GM13977 (cell line): ENCODE measurements at regions not wholly inside any gene's neighbourhood (a gene's known extent, or its start where the extent isn't known, plus 50 kb on each side); places are given as distances from the start of the nearest gene placed in this dataset.

Source experiments
- DNase-seq: peaks from one replicate; pipeline ENCODE4 v3.0.0; 2012; ENCODE audit warnings: low spot score
- CTCF ChIP-seq: IDR thresholded peaks from 2 replicates; pipeline ENCODE4 v1.5.1; 2012; ENCODE audit warnings: mild to moderate bottlenecking, control low read depth; ENCODE audit not compliant: insufficient read depth; ENCODE audit errors: extremely low read depth, missing control alignments
- in situ Hi-C: fragments of 300-500 bp; cut with MboI; formaldehyde crosslinking; loops from one replicate; pipeline ENCODE4 v1.12.0; 2022; ENCODE audit warnings: low sequenced_read_pairs, low pct_unique_long_range_greater_than_20kb, mixed read lengths, inconsistent platforms; ENCODE audit not compliant: unreplicated experiment

DNA sequence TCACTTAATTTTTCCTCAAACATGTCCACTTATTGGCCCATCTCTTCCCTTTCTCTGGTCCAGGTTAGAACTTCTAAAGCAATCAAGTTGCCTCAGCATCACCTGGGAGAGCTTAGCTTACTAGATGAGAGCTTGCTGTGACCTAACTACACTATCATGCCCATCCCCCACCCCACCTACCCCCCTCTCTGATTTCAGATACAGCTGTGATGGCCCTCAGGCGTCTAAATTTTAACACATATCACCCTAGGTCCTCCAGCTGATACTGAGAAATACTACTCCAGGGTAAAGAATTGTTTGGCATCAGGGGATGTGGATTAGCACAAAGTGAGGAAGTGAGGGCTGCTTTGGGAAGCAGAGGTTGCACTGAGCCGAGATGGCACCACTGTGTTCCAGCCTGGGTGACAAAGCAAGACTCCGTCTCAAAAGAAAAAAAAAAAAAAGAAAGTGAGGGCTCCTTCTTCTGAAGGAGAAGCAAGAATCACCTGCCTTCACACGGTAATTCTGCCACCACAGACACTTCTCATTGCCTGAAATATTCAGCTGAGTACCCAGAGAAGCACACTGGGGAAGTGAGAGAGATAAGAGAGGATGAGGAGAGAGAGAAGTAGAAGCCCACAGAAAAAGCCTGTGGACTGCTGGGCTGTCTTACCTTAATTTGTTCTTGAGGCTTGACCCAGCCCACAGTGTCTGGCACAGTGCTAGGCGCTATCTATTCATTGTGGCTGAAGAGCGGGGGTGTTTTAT lies 263.4 kb downstream of the ASXL3 start:
- no peak for TF ChIP-seq CTCF
- no peak for DNase-seq
- in situ Hi-C loops: loop anchor here (25.0 kb wide), 1 partner anchor 471 kb away; no protein-coding TSS in a partner anchor

DNA sequence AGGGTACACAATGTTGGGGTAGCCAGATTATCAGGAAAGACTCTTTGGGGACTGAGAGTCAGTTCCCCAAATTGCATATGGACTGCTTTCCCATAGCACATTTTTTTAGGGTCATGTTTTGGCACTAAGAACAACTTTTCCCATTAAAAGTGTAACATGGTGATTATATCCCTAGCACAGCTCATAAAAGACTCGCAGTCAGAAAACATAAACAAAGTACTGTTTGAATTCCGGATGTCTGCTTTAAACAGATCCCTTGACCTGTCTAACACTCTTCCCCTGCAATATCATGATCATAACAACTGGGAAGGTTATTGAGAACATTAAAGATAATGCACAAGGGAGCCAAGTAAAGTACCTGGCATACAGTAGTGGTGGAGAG lies 262.2 kb downstream of the ASXL3 start:
- no peak for TF ChIP-seq CTCF
- in situ Hi-C loops: loop anchor here (25.0 kb wide), 1 partner anchor 472 kb away; no protein-coding TSS in a partner anchor
- no peak for DNase-seq

DNA sequence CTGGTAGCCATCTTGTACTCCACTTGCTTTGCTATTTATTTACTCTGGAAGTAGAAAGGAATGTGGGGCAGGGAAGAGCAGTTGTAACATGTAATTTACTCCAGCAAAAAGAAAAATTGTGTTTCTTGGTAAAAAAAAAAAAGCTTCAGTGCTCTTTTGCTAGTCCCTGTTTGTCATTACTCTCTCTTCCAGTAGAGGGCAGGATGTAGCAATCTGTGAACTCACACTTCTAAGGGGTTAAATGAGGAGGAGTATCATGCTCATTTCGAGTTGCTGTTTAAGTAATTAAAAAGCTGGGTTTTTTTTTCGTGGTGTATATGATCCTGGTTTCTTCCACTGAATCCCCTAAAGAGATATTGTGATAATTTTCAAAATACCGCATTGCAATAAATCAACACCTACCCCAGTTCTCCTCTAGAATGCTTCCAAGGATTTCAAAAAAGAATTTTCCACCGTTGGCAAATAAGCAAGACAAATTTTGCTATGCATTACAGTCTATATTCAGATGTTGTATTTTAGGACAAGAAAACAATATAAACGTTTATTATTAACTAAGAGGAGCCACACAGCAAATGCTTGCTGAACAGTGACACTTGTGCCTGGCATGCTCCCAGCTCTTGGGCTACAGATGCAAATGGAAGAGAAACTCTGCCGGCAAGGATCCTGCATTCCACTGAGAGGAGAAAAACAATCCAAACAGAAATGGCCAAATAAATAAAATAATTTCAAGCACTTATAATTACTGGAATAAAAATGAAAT lies 261.6 kb downstream of the ASXL3 start:
- in situ Hi-C loops: loop anchor here (25.0 kb wide), 1 partner anchor 473 kb away; no protein-coding TSS in a partner anchor
- DNase-seq: peak; percentile 37
- TF ChIP-seq CTCF: peak; percentile 72

- in situ Hi-C loops: loop anchor here (25.0 kb wide), 1 partner anchor 474 kb away; no protein-coding TSS in a partner anchor
- no peak for TF ChIP-seq CTCF
- DNase-seq: no peak
Observed at GRCh38 chr18:33838054-33838453, 260.0 kb downstream of the ASXL3 start.

GRCh38 chr18:33837191-33837590 lies 259.2 kb downstream of the ASXL3 start:
- TF ChIP-seq CTCF: no peak
- DNase-seq: no peak
- in situ Hi-C loops: loop anchor here (25.0 kb wide), 1 partner anchor 475 kb away; no protein-coding TSS in a partner anchor

DNA sequence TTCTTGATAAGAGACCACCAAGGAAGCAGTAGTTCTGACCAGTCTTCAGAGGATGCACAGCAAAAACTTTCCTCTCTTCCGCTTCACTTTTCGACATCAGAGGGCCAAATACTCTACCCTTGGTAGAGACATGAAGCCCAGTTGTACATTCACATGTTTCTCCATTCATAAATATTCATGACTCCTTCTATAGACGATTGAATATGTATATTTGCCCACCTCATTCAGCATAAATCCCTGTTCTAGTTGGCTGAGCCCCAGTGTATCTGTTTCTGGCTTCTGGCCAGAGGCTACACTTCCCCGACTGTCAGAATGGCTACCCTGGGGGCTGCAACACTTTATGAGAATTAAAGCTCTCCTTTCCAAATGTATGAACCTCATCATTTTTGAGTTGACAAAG lies 258.5 kb downstream of the ASXL3 start:
- no peak for DNase-seq
- in situ Hi-C loops: loop anchor here (25.0 kb wide), 1 partner anchor 476 kb away; no protein-coding TSS in a partner anchor
- TF ChIP-seq CTCF: no peak
